ENCODE measurements at regions not wholly inside any gene's neighbourhood (a gene's known extent, or its start where the extent isn't known, plus 50 kb on each side); places are given as distances from the start of the nearest gene placed in this dataset.

GRCh38 chr11:36753960-36754359, 155.9 kb upstream of the RAG2 start:
- Mint-ChIP-seq H3K4me3 (ENCODE audit: unreplicated experiment) (no peak overlapping the region), H3K27me3 (ENCODE audit: low read depth) (peaks cover 41% of the 10 kb centered on the region), H3K36me3 (ENCODE audit: low read depth) (no peaks in the 10 kb centered on the region), H3K27ac (ENCODE audit: unreplicated experiment) (no peak overlapping the region), H3K4me1 (ENCODE audit: low read depth) (no peaks in the 10 kb centered on the region), H3K9me3 (ENCODE audit: low read depth) (no peaks in the 10 kb centered on the region)
- DNase-seq (ENCODE audit: low spot score), result no peak
- TF ChIP-seq CTCF (IDR thresholded peaks at IDR 0.05), result no peak

GRCh38 chr11:36751996-36752395, 154.0 kb upstream of the RAG2 start:
- no peak for TF ChIP-seq CTCF (IDR thresholded peaks at IDR 0.05)
- Mint-ChIP-seq H3K36me3 (ENCODE audit: low read depth) (no peaks in the 10 kb centered on the region), H3K9me3 (ENCODE audit: low read depth) (no peaks in the 10 kb centered on the region), H3K27ac (ENCODE audit: unreplicated experiment) (no peak overlapping the region), H3K4me1 (ENCODE audit: low read depth) (no peaks in the 10 kb centered on the region), H3K27me3 (ENCODE audit: low read depth) (peaks cover 45% of the 10 kb centered on the region), H3K4me3 (ENCODE audit: unreplicated experiment) (no peak overlapping the region)
- DNase-seq (ENCODE audit: low spot score), result no peak

DNA sequence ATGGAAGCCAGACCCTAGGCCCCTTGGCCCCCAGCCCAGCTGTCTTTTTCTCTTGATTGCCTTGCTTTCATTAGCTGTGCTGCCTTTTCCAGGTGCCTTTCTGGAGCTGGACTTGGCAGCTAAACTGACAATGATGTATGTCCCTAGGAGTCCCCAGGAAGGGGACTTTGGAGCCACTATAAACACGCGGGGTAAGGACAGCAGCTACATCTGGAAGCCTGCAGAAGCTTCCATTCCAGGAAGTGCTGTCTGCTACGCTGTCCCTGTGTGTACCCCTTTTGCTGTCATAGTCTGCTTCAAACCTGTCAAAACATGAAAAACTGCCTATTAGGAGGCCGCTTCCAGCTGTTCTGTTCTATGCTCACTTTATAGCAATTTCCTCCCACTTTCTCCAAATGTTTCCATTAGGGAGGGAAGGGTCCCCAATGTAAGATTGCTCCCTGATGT, 153.3 kb upstream of the RAG2 start:
- no peak for DNase-seq (ENCODE audit: low spot score)
- Mint-ChIP-seq H3K36me3 (ENCODE audit: low read depth) (no peaks in the 10 kb centered on the region), H3K4me3 (ENCODE audit: unreplicated experiment) (no peak overlapping the region), H3K4me1 (ENCODE audit: low read depth) (no peaks in the 10 kb centered on the region), H3K9me3 (ENCODE audit: low read depth) (no peaks in the 10 kb centered on the region), H3K27me3 (ENCODE audit: low read depth) (peaks cover 47% of the 10 kb centered on the region), H3K27ac (ENCODE audit: unreplicated experiment) (no peak overlapping the region)
- TF ChIP-seq CTCF (IDR thresholded peaks at IDR 0.05), result no peak

- TF ChIP-seq CTCF (IDR thresholded peaks at IDR 0.05), result no peak
- H3K27ac Mint-ChIP-seq (ENCODE audit: unreplicated experiment), result no peak overlapping the region
- H3K4me3 Mint-ChIP-seq (ENCODE audit: unreplicated experiment), result no peak overlapping the region
- peaks cover 48% of the 10 kb centered on the region for H3K27me3 Mint-ChIP-seq (ENCODE audit: low read depth)
- H3K9me3 Mint-ChIP-seq (ENCODE audit: low read depth), result no peaks in the 10 kb centered on the region
- no peaks in the 10 kb centered on the region for H3K36me3 Mint-ChIP-seq (ENCODE audit: low read depth)
- DNase-seq (ENCODE audit: low spot score), result no peak
- H3K4me1 Mint-ChIP-seq (ENCODE audit: low read depth), result no peaks in the 10 kb centered on the region
Observed at GRCh38 chr11:36750349-36750748, 152.3 kb upstream of the RAG2 start.

DNA sequence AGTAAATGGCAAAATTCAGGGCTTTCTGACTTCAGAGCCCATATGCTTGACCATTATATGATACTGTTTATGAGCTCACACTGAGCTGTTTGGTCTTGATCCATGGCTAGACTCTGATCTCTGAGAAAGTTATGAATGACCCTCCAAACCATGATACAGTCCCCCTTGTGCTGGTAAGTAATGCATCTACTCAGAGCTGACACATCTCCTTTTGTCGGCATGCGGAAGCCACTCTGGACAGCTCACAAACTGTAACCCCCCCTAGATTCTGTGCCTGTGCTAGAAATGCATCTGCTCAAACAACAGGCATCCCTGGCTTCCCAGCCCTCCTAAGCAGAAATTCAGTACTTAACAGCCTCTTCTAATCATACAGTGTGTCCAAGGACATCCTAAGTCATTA, 150.8 kb upstream of the RAG2 start:
- Mint-ChIP-seq H3K36me3 (ENCODE audit: low read depth) (no peaks in the 10 kb centered on the region), H3K27ac (ENCODE audit: unreplicated experiment) (no peak overlapping the region)

More for the DNA sequence above, 150.8 kb upstream of the RAG2 start:
- no peaks in the 10 kb centered on the region for H3K9me3 Mint-ChIP-seq (ENCODE audit: low read depth)
- H3K4me1 Mint-ChIP-seq (ENCODE audit: low read depth), result peaks cover 6% of the 10 kb centered on the region
- no peak overlapping the region for H3K4me3 Mint-ChIP-seq (ENCODE audit: unreplicated experiment)
- peaks cover 47% of the 10 kb centered on the region for H3K27me3 Mint-ChIP-seq (ENCODE audit: low read depth)
- no peak for TF ChIP-seq CTCF (IDR thresholded peaks at IDR 0.05)
- no peak for DNase-seq (ENCODE audit: low spot score)

Measured in chondrocyte (in vitro differentiated cells).